ENCODE measurements at regions not wholly inside any gene's neighbourhood (a gene's known extent, or its start where the extent isn't known, plus 50 kb on each side); places are given as distances from the start of the nearest gene placed in this dataset.

- no peak for DNase-seq (ENCODE audit: low read depth)
Measured at GRCh38 chrX:39296472-39296871, 495.2 kb downstream of the MID1IP1 start.

GRCh38 chrX:39298821-39299220, 497.6 kb downstream of the MID1IP1 start:
- no peak for DNase-seq (ENCODE audit: low read depth)

GRCh38 chrX:39299615-39300014, 498.4 kb downstream of the MID1IP1 start:
- no peak for DNase-seq (ENCODE audit: low read depth)

- DNase-seq (ENCODE audit: low read depth): no peak
Measured at GRCh38 chrX:39301036-39301435, 499.8 kb downstream of the MID1IP1 start.

- DNase-seq (ENCODE audit: low read depth): no peak
Measured at GRCh38 chrX:39302838-39303237, 501.6 kb downstream of the MID1IP1 start.

- DNase-seq (ENCODE audit: low read depth): no peak
Measured at GRCh38 chrX:39304746-39305145, 503.5 kb downstream of the MID1IP1 start.

GRCh38 chrX:39307488-39307887, 506.2 kb downstream of the MID1IP1 start:
- no peak for DNase-seq (ENCODE audit: low read depth)

GRCh38 chrX:39308126-39308525, 506.9 kb downstream of the MID1IP1 start:
- DNase-seq (ENCODE audit: low read depth): no peak

GRCh38 chrX:39309018-39309635, 507.9 kb downstream of the MID1IP1 start:
- no peak for DNase-seq (ENCODE audit: low read depth)

- DNase-seq (ENCODE audit: low read depth): no peak
Measured at GRCh38 chrX:39309721-39310152, 508.5 kb downstream of the MID1IP1 start.

GRCh38 chrX:39310891-39311290, 509.6 kb downstream of the MID1IP1 start:
- no peak for DNase-seq (ENCODE audit: low read depth)

- no peak for DNase-seq (ENCODE audit: low read depth)
Measured at GRCh38 chrX:39311646-39312045, 510.4 kb downstream of the MID1IP1 start.

- DNase-seq (ENCODE audit: low read depth): no peak
Measured at GRCh38 chrX:39313146-39313545, 511.9 kb downstream of the MID1IP1 start.

- no peak for DNase-seq (ENCODE audit: low read depth)
Measured at GRCh38 chrX:39318506-39319343, 517.5 kb downstream of the MID1IP1 start.

GRCh38 chrX:39320165-39320564, 518.9 kb downstream of the MID1IP1 start:
- DNase-seq (ENCODE audit: low read depth): no peak

- DNase-seq (ENCODE audit: low read depth): no peak
Measured at GRCh38 chrX:39322496-39322895, 521.2 kb downstream of the MID1IP1 start.

GRCh38 chrX:39324233-39324930, 523.1 kb downstream of the MID1IP1 start:
- no peak for DNase-seq (ENCODE audit: low read depth)

- no peak for DNase-seq (ENCODE audit: low read depth)
Measured at GRCh38 chrX:39327255-39327654, 526.0 kb downstream of the MID1IP1 start.

- no peak for DNase-seq (ENCODE audit: low read depth)
Measured at GRCh38 chrX:39327705-39328104, 526.4 kb downstream of the MID1IP1 start.

GRCh38 chrX:39328661-39329060, 527.4 kb downstream of the MID1IP1 start:
- DNase-seq (ENCODE audit: low read depth): no peak

GRCh38 chrX:39331082-39331704, 529.9 kb downstream of the MID1IP1 start:
- DNase-seq (ENCODE audit: low read depth): no peak

- DNase-seq (ENCODE audit: low read depth): no peak
Measured at GRCh38 chrX:39333451-39333850, 532.2 kb downstream of the MID1IP1 start.
